IMR-90 (cell line): ENCODE measurements at regions not wholly inside any gene's neighbourhood (a gene's known extent, or its start where the extent isn't known, plus 50 kb on each side); places are given as distances from the start of the nearest gene placed in this dataset.
A peak's percentile ranks its signal among the peaks of the same experiment; 100 is the strongest.

ENCODE experiments used
- ATAC-seq: fragments of 200-7000 bp; cut with Tn5 transposase; 2 replicates; pipeline ENCODE4 v1.9.1; 2020; ENCODE audit warnings: low read depth, mild to moderate bottlenecking, moderate library complexity
- BruUV-seq: library from RNA; stranded (reverse); fragments of 400-500 nt; replicated peaks from 2 replicates; lab custom pipeline; 2021; lab: Mats Ljungman, UMichigan
- CTCF ChIA-PET: fragments of 300-600 bp; formaldehyde crosslinking; extraction: SDS; loops from one replicate; lab custom pipeline; 2021; ENCODE audit warnings: antibody characterized with exemption; lab: Yijun Ruan, JAX
- POLR2A ChIA-PET: fragments of 300-600 bp; sonication (Branson Sonifier 250); formaldehyde crosslinking; loops from one replicate; lab custom pipeline; 2022; ENCODE audit warnings: antibody characterized with exemption; ENCODE audit not compliant: unreplicated experiment; lab: Charles Lee
- DNase-seq: peaks from one replicate; pipeline ENCODE4 v3.0.0; 2013
- H2AFZ ChIP-seq: replicated peaks from 2 replicates; pipeline ENCODE3; 2013; ENCODE audit warnings: low read length, mild to moderate bottlenecking; ENCODE audit not compliant: poor library complexity
- H2AK5ac ChIP-seq: 2 replicates; pipeline ENCODE4 v1.6.1; 2013; ENCODE audit warnings: low read depth, low read length, inconsistent platforms
- H2AK9ac ChIP-seq: replicated peaks from 2 replicates; pipeline ENCODE3; 2013; ENCODE audit warnings: mild to moderate bottlenecking, low read depth, low read length, moderate library complexity; ENCODE audit not compliant: poor library complexity
- H2BK120ac ChIP-seq: 2 replicates; pipeline ENCODE4 v1.6.1; 2013; ENCODE audit warnings: low read depth, low read length, inconsistent platforms
- H2BK15ac ChIP-seq: 3 replicates; pipeline ENCODE4 v1.6.1; 2013; ENCODE audit warnings: low read depth, low read length, inconsistent platforms
- H2BK20ac ChIP-seq: 2 replicates; pipeline ENCODE4 v1.6.1; 2013; ENCODE audit warnings: low read depth, mild to moderate bottlenecking, inconsistent platforms, low read length, moderate library complexity
- H2BK5ac ChIP-seq: 2 replicates; pipeline ENCODE4 v1.6.1; 2013; ENCODE audit warnings: mild to moderate bottlenecking, low read depth, low read length, inconsistent platforms; ENCODE audit not compliant: poor library complexity, severe bottlenecking
- H3K14ac ChIP-seq: replicated peaks from 2 replicates; pipeline ENCODE4 v1.6.1; 2013; ENCODE audit warnings: low read depth, low read length, inconsistent platforms
- H3K18ac ChIP-seq: 2 replicates; pipeline ENCODE4 v1.6.1; 2013; ENCODE audit warnings: low read depth, low read length, control low read depth
- H3K23ac ChIP-seq: 2 replicates; pipeline ENCODE4 v1.6.1; 2013; ENCODE audit warnings: low read depth, low read length, inconsistent platforms
- H3K27ac ChIP-seq: 2 replicates; pipeline ENCODE4 v1.5.1; 2013; ENCODE audit warnings: mild to moderate bottlenecking, control low read depth, low read length; ENCODE audit not compliant: insufficient read depth
- H3K27me3 ChIP-seq: 2 replicates; pipeline ENCODE4 v1.6.1; 2013; ENCODE audit warnings: low read length; ENCODE audit not compliant: control insufficient read depth, insufficient read depth
- H3K36me3 ChIP-seq: 2 replicates; pipeline ENCODE4 v1.6.1; 2013; ENCODE audit warnings: low read length, mixed read lengths; ENCODE audit not compliant: control insufficient read depth, insufficient read depth
- H3K4ac ChIP-seq: 2 replicates; pipeline ENCODE4 v1.6.1; 2013; ENCODE audit warnings: low read depth, low read length, inconsistent platforms
- H3K4me1 ChIP-seq: 2 replicates; pipeline ENCODE4 v1.6.1; 2013; ENCODE audit warnings: low read length, mixed read lengths; ENCODE audit not compliant: control insufficient read depth, insufficient read depth
- H3K4me2 ChIP-seq: 2 replicates; pipeline ENCODE4 v1.6.1; 2013; ENCODE audit warnings: low read depth, mild to moderate bottlenecking, control low read depth, low read length, moderate library complexity
- H3K4me3 ChIP-seq: 2 replicates; pipeline ENCODE4 v1.5.1; 2013; ENCODE audit warnings: low read depth, mild to moderate bottlenecking, control low read depth, low read length, moderate library complexity; ENCODE audit not compliant: insufficient read depth
- H3K56ac ChIP-seq: 2 replicates; pipeline ENCODE4 v1.6.1; 2013; ENCODE audit warnings: low read length, inconsistent platforms; ENCODE audit not compliant: insufficient read depth; ENCODE audit errors: extremely low read depth
- H3K79me1 ChIP-seq, 2 experiments: 2 replicates each; pipeline ENCODE4 v1.6.1; 2013; ENCODE audit warnings: low read length in 2 of 2, inconsistent platforms in 1 of 2, low read depth in 1 of 2
- H3K9ac ChIP-seq: 2 replicates; pipeline ENCODE4 v1.6.1; 2013; ENCODE audit warnings: low read depth, low read length, control low read depth
- H3K9me1 ChIP-seq: 2 replicates; pipeline ENCODE4 v1.6.1; 2013; ENCODE audit warnings: low read length, inconsistent platforms; ENCODE audit not compliant: insufficient read depth
- H3K9me3 ChIP-seq: 2 replicates; pipeline ENCODE4 v1.6.1; 2013; ENCODE audit warnings: low read length; ENCODE audit not compliant: control insufficient read depth, insufficient read depth
- H4K20me1 ChIP-seq: 2 replicates; pipeline ENCODE4 v1.6.1; 2013; ENCODE audit warnings: low read length, inconsistent platforms; ENCODE audit not compliant: insufficient read depth
- H4K5ac ChIP-seq: 2 replicates; pipeline ENCODE4 v1.6.1; 2013; ENCODE audit warnings: mild to moderate bottlenecking, low read depth, low read length, control low read depth
- H4K8ac ChIP-seq, 2 experiments: 2 replicates each; pipeline ENCODE4 v1.6.1; 2013; ENCODE audit warnings: low read depth in 2 of 2, low read length in 2 of 2, control low read depth in 1 of 2, inconsistent platforms in 1 of 2
- H4K91ac ChIP-seq: 2 replicates; pipeline ENCODE4 v1.6.1; 2013; ENCODE audit warnings: low read depth, low read length, inconsistent platforms; ENCODE audit not compliant: insufficient read depth
- BHLHE40 ChIP-seq: fragments of 150-350 bp; IDR thresholded peaks from 2 replicates; pipeline ENCODE4 v1.6.1; 2016; ENCODE audit warnings: mild to moderate bottlenecking, low read depth, low read length
- CEBPB ChIP-seq: IDR thresholded peaks from 2 replicates; pipeline ENCODE4 v1.6.1; 2012; ENCODE audit warnings: low read depth, low read length, improper control_type of control experiment
- CHD1 ChIP-seq: IDR thresholded peaks from 2 replicates; pipeline ENCODE4 v1.6.1; 2012; ENCODE audit warnings: low read depth, low read length, improper control_type of control experiment
- CTCF ChIP-seq: conservative IDR thresholded peaks from 2 replicates; pipeline ENCODE4 v1.5.1; 2012; ENCODE audit warnings: mild to moderate bottlenecking, low read depth, low read length, improper control_type of control experiment
- ELK1 ChIP-seq: fragments of 150-350 bp; IDR thresholded peaks from 2 replicates; pipeline ENCODE4 v1.6.1; 2016; ENCODE audit warnings: low read depth, mild to moderate bottlenecking, low read length, moderate library complexity, borderline replicate concordance
- FOS ChIP-seq: fragments of 150-350 bp; IDR thresholded peaks from 2 replicates; pipeline ENCODE4 v1.6.1; 2016; ENCODE audit warnings: low read depth, low read length
- MAFK ChIP-seq: IDR thresholded peaks from 2 replicates; pipeline ENCODE4 v1.6.1; 2012; ENCODE audit warnings: low read depth, low read length, improper control_type of control experiment
- MXI1 ChIP-seq: IDR thresholded peaks from 2 replicates; pipeline ENCODE4 v1.6.1; 2012; ENCODE audit warnings: low read depth, mild to moderate bottlenecking, low read length, moderate library complexity, borderline replicate concordance
- NFE2L2 ChIP-seq: fragments of 150-350 bp; IDR thresholded peaks from 2 replicates; pipeline ENCODE4 v1.6.1; 2016; ENCODE audit warnings: low read depth, mild to moderate bottlenecking, low read length
- RAD21 ChIP-seq: IDR thresholded peaks from 2 replicates; pipeline ENCODE4 v1.6.1; 2012; ENCODE audit warnings: low read length, improper control_type of control experiment
- RCOR1 ChIP-seq: IDR thresholded peaks from 2 replicates; pipeline ENCODE4 v1.6.1; 2012; ENCODE audit warnings: mild to moderate bottlenecking, low read length, improper control_type of control experiment; ENCODE audit not compliant: insufficient replicate concordance
- SMC3 ChIP-seq: fragments of 150-350 bp; IDR thresholded peaks from 2 replicates; pipeline ENCODE4 v1.6.1; 2016; ENCODE audit warnings: low read depth, mild to moderate bottlenecking, antibody characterized with exemption, low read length, moderate library complexity
- USF2 ChIP-seq: fragments of 150-350 bp; IDR thresholded peaks from 2 replicates; pipeline ENCODE4 v1.6.1; 2017; ENCODE audit warnings: mild to moderate bottlenecking, antibody characterized with exemption, low read length, low read depth
- WGBS, 2 experiments: methylation state at CpG; one replicate each; pipeline versions ENCODE4 v1.1.5 to v1.1.7; 2013; ENCODE audit warnings: missing lambda C conversion rate in 2 of 2; ENCODE audit not compliant: insufficient read length in 1 of 2; ENCODE audit errors: extremely low coverage in 2 of 2; 5-methylcytosine and 5-hydroxymethylcytosine counted together
- dilution Hi-C: fragments of 300-500 bp; cut with HindIII; formaldehyde crosslinking; loops from one replicate; pipeline ENCODE4 v1.14.3; 2018; ENCODE audit warnings: low sequenced_read_pairs; ENCODE audit not compliant: unreplicated experiment
- in situ Hi-C: fragments of 300-500 bp; cut with MboI; formaldehyde crosslinking; loops from 3 replicates; pipeline ENCODE4 v1.14.3; 2019; ENCODE audit warnings: low sequenced_read_pairs, inconsistent platforms, mixed read lengths
- intact Hi-C: fragments of 100-400 bp; cut with micrococcal nuclease; formaldehyde crosslinking; loops from 2 replicates; pipeline ENCODE4 v1.10.0; 2022

- TF ChIP-seq RCOR1, result no peak
These were observed 93.2 kb upstream of the LRIG1 start (continued) for GRCh38 chr3:66593978-66594377.

GRCh38 chr3:66597308-66597863, 96.6 kb upstream of the LRIG1 start:
- ATAC-seq, result no peak
- Histone ChIP-seq H4K91ac (no peak overlapping the region), H3K9me3 (no peaks in the 10 kb centered on the region), H3K79me1 (no peaks in the 10 kb centered on the region), H3K4me2 (no peak overlapping the region), H2BK15ac (peak overlapping the region; percentile 53; the same call in 2 of the 3 replicates), H3K36me3 (no peaks in the 10 kb centered on the region), H4K20me1 (no peaks in the 10 kb centered on the region), H2AK9ac (no peak overlapping the region), H4K5ac (no peak overlapping the region), H3K56ac (no peak overlapping the region), H2BK5ac (no peak overlapping the region), H4K8ac (peak overlapping the region in 1 of 2 experiments; percentile 28; a peak in 1 of 4 replicates), H3K27ac (no peak overlapping the region), H3K14ac (peak overlapping the region; percentile 24; the same call in 1 of the 2 replicates), H3K9me1 (no peaks in the 10 kb centered on the region; the same call in none of the 2 replicates), H3K23ac (no peak overlapping the region), H2AFZ (no peak overlapping the region), H3K27me3 (no peaks in the 10 kb centered on the region), H3K9ac (no peak overlapping the region), H3K4ac (peak overlapping the region; percentile 15), H2BK20ac (peak overlapping the region; percentile 51; the same call in 1 of the 2 replicates), H3K4me1 (peaks cover 10% of the 10 kb centered on the region), H3K18ac (no peak overlapping the region), H3K4me3 (no peak overlapping the region), H2BK120ac (peak overlapping the region; percentile 35; the same call in 1 of the 2 replicates), H2AK5ac (peak overlapping the region; percentile 78; the same call in 1 of the 2 replicates)
- no CpG with 5 or more reads among the region's 5 CpGs for WGBS, 2 experiments
- TF ChIP-seq FOS (no peak), MXI1 (no peak), MAFK (no peak), USF2 (no peak), CEBPB (no peak), NFE2L2 (no peak), RAD21 (no peak), CHD1 (no peak), CTCF (no peak), BHLHE40 (no peak), ELK1 (no peak), SMC3 (no peak), RCOR1 (no peak)
- ChIA-PET CTCF (no interaction called here), POLR2A (no interaction called here)
- dilution Hi-C loops (no loop called here), in situ Hi-C loops (loop anchor here (10.0 kb wide), 1 partner anchor 183 kb away; no protein-coding TSS in a partner anchor), intact Hi-C loops (loop anchor here (10.0 kb wide), 3 partner anchors 183 to 323 kb away; no protein-coding TSS in a partner anchor)
- DNase-seq, result no peak
- no TSS peak for BruUV-seq
